GM12878 (cell line): ENCODE measurements at regions not wholly inside any gene's neighbourhood (a gene's known extent, or its start where the extent isn't known, plus 50 kb on each side); places are given as distances from the start of the nearest gene placed in this dataset.

Source experiments
- BCL11A ChIP-seq: IDR thresholded peaks from 2 replicates; pipeline ENCODE4 v1.6.1; 2011; ENCODE audit warnings: low read depth, low read length
- CTCF ChIP-seq, 3 experiments: IDR thresholded peaks in 2 of 3; conservative IDR thresholded peaks in 1 of 3; 2 replicates each; pipeline ENCODE4 v1.5.1; 2011; ENCODE audit warnings: low read depth in 3 of 3, low read length in 3 of 3, mild to moderate bottlenecking in 3 of 3, control low read depth in 2 of 3, moderate library complexity in 2 of 3, inconsistent platforms in 1 of 3, mixed read lengths in 1 of 3; ENCODE audit not compliant: control insufficient read depth in 2 of 3, insufficient read depth in 1 of 3; ENCODE audit errors: extremely low read depth in 1 of 3
- KDM1A ChIP-seq: fragments of 200-600 bp; sonication (generic); IDR thresholded peaks from 2 replicates; pipeline ENCODE4 v1.6.1; 2016; ENCODE audit warnings: borderline replicate concordance
- POLR2A ChIP-seq: IDR thresholded peaks from 2 replicates; pipeline ENCODE4 v1.6.1; 2011; ENCODE audit warnings: low read depth, mild to moderate bottlenecking, low read length
- RAD21 ChIP-seq: IDR thresholded peaks from 2 replicates; pipeline ENCODE4 v1.6.1; 2011; ENCODE audit warnings: mild to moderate bottlenecking, low read depth, low read length, moderate library complexity; ENCODE audit not compliant: insufficient read depth
- SPI1 ChIP-seq: IDR thresholded peaks from 2 replicates; pipeline ENCODE4 v1.6.1; 2011; ENCODE audit warnings: low read depth, mild to moderate bottlenecking, low read length, moderate library complexity, borderline replicate concordance; ENCODE audit not compliant: insufficient read depth
- STAT1 ChIP-seq: fragments of 450-650 bp; conservative IDR thresholded peaks from 2 replicates; pipeline ENCODE4 v1.6.1; 2014; ENCODE audit warnings: antibody characterized with exemption, mild to moderate bottlenecking
- TAF1 ChIP-seq: IDR thresholded peaks from 2 replicates; pipeline ENCODE4 v1.6.1; 2011; ENCODE audit warnings: mild to moderate bottlenecking, low read depth, low read length, borderline replicate concordance
- ZNF274 ChIP-seq: IDR thresholded peaks from one replicate; pipeline ENCODE4 v1.8.0; 2011; ENCODE audit not compliant: insufficient read length, insufficient read depth

GRCh38 chr11:107268977-107269376 lies 188.6 kb downstream of the CWF19L2 start:
- TF ChIP-seq SPI1, result no peak
- TF ChIP-seq POLR2A, result no peak
- TF ChIP-seq KDM1A, result no peak
- no peak for TF ChIP-seq BCL11A
- no peak for TF ChIP-seq RAD21
- no peak for TF ChIP-seq CTCF (IDR thresholded peaks at IDR 0.05 in 2 of 3, conservative IDR thresholded peaks at IDR 0.05 in 1 of 3; ENCODE audit: control insufficient read depth in 2 of 3, extremely low read depth in 1 of 3, insufficient read depth in 1 of 3, low read depth in 3 of 3, low read length in 3 of 3)
- TF ChIP-seq TAF1, result no peak
- TF ChIP-seq ZNF274, result no peak
- TF ChIP-seq STAT1, result no peak
